Left lung (tissue), 4 donors: ENCODE measurements at regions not wholly inside any gene's neighbourhood (a gene's known extent, or its start where the extent isn't known, plus 50 kb on each side); places are given as distances from the start of the nearest gene placed in this dataset.
A peak's percentile ranks its signal among the peaks of the same experiment; 100 is the strongest.

ENCODE experiments used
- ATAC-seq: fragments of 200-7000 bp; cut with Tn5 transposase; one replicate; pipeline ENCODE4 v1.9.1; 2020; ENCODE audit warnings: moderate library complexity
- DNase-seq, 4 donors: peaks; one replicate each; pipeline ENCODE4 v3.0.0-alpha.2; 2013 to 2020
- H3K27ac ChIP-seq, 2 donors: fragments of 200-600 bp; sonication (generic) in 1 of 2; one replicate each; pipeline versions ENCODE4 v1.5.0 to v1.8.0; 2020 to 2021
- H3K27me3 ChIP-seq, 2 donors: fragments of 200-600 bp; sonication (generic) in 1 of 2; one replicate each; pipeline versions ENCODE4 v1.5.0 to v1.8.0; 2020 to 2021
- H3K36me3 ChIP-seq, 2 donors: fragments of 200-600 bp; sonication (generic) in 1 of 2; one replicate each; pipeline versions ENCODE4 v1.5.0 to v1.8.0; 2020 to 2021
- H3K4me1 ChIP-seq, 2 donors: fragments of 200-600 bp; one replicate each; pipeline ENCODE4 v1.8.0; 2021
- H3K4me3 ChIP-seq, 2 donors: fragments of 200-600 bp; sonication (generic) in 1 of 2; one replicate each; pipeline versions ENCODE4 v1.5.0 to v1.8.0; 2020 to 2021; ENCODE audit warnings: mild to moderate bottlenecking in 1 of 2
- H3K9me3 ChIP-seq, 2 donors: fragments of 200-600 bp; sonication (generic) in 1 of 2; one replicate each; pipeline versions ENCODE4 v1.5.0 to v1.8.0; 2020 to 2021
- intact Hi-C, 2 donors: fragments of 100-400 bp; cut with DNase I; formaldehyde crosslinking; loops; one replicate each; pipeline versions ENCODE4 v1.11.2 to v1.14.2; 2022
- TF ChIP-seq, protein P1 (sequence below), 2 donors: fragments of 200-600 bp; sonication (generic) in 1 of 2; IDR thresholded peaks; one replicate each; pipeline versions ENCODE4 v1.5.0 to v1.8.0; 2021; ENCODE audit warnings: antibody characterized with exemption in 2 of 2
- donor health status: DM: no; HTN: yes; CAD: no.
- donor health status: DM: no; HTN: no; CAD: no.

DNA sequence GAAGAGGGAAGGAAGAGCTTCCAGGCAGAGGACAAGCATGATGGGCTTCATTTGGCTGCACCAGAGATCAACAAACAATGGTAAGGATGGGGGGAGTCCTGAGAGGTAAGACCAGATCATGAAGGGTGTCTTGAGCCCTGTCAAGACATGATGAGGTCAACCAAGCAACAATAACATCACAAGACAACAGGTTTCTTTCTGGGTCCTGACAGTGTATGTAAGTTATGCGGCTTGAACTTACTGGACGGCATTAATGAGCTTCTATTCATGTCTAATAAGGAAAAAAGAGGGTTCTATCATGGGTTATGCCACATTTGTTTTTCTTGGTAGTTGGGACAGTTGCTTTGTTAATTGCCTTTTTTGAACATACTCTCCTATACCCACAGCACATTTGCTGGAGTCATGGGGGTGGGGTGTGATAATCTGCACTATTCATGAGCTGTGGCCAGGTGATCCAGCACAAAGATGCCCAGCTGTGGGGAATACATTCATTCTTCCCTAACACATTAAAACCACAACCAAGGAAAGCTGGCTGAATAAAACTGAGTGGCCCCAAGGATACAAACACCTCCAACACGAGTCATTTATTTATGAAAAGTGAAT is 168.8 kb upstream of the KLF14 start:
- no peak for ATAC-seq
- Histone ChIP-seq H3K27ac (peak overlapping the region; percentile 66 to 78), H3K27me3 (no peaks in the 10 kb centered on the region), H3K36me3 (peaks cover 0 to 63% of the 10 kb centered on the region in 2 donors), H3K4me1 (peaks cover 21 to 91% of the 10 kb centered on the region in 2 donors), H3K4me3 (no peak overlapping the region), H3K9me3 (no peaks in the 10 kb centered on the region)
- DNase-seq = no peak
- intact Hi-C loops = no loop called here
- TF ChIP-seq, protein P1, sequence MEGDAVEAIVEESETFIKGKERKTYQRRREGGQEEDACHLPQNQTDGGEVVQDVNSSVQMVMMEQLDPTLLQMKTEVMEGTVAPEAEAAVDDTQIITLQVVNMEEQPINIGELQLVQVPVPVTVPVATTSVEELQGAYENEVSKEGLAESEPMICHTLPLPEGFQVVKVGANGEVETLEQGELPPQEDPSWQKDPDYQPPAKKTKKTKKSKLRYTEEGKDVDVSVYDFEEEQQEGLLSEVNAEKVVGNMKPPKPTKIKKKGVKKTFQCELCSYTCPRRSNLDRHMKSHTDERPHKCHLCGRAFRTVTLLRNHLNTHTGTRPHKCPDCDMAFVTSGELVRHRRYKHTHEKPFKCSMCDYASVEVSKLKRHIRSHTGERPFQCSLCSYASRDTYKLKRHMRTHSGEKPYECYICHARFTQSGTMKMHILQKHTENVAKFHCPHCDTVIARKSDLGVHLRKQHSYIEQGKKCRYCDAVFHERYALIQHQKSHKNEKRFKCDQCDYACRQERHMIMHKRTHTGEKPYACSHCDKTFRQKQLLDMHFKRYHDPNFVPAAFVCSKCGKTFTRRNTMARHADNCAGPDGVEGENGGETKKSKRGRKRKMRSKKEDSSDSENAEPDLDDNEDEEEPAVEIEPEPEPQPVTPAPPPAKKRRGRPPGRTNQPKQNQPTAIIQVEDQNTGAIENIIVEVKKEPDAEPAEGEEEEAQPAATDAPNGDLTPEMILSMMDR (IDR thresholded peaks at IDR 0.05) = no peak

DNA sequence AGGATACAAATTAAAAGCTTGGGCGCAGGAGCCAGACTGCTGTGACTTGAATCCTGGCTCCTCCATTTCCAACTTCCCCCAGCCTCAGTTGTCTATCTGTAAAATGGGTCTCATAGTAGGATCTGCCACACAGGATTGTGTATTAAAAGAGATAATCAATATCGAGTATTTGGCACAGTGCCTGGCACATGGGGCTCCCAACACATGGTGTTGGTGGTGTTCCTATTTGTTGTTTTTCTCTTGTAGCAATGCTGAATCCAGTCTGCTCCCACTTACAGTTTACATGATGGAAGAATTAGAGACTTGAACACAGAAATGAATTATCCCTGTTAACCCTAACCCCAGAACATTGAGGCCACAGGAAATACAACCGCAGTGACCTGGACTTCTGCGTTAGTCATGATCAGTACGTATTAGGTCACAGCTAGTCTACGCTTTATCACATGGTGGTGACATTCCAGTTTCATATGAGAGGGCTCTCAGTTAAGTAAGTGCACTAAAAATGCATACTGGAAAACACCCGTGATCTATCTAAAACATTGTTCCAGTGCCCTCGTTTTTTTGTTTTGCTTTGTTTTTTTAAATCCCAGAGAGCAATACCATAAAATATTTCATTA is 169.5 kb upstream of the KLF14 start:
- intact Hi-C loops = no loop called here
- Histone ChIP-seq H3K4me3 (no peak overlapping the region), H3K27ac (peak overlapping the region; percentile 66 to 78), H3K27me3 (no peaks in the 10 kb centered on the region), H3K36me3 (peaks cover 0 to 57% of the 10 kb centered on the region in 2 donors), H3K9me3 (no peaks in the 10 kb centered on the region), H3K4me1 (peaks cover 21 to 89% of the 10 kb centered on the region in 2 donors)
- TF ChIP-seq, protein P1 (IDR thresholded peaks at IDR 0.05) = no peak
- DNase-seq (no peak), ATAC-seq (peak; percentile 49)

DNA sequence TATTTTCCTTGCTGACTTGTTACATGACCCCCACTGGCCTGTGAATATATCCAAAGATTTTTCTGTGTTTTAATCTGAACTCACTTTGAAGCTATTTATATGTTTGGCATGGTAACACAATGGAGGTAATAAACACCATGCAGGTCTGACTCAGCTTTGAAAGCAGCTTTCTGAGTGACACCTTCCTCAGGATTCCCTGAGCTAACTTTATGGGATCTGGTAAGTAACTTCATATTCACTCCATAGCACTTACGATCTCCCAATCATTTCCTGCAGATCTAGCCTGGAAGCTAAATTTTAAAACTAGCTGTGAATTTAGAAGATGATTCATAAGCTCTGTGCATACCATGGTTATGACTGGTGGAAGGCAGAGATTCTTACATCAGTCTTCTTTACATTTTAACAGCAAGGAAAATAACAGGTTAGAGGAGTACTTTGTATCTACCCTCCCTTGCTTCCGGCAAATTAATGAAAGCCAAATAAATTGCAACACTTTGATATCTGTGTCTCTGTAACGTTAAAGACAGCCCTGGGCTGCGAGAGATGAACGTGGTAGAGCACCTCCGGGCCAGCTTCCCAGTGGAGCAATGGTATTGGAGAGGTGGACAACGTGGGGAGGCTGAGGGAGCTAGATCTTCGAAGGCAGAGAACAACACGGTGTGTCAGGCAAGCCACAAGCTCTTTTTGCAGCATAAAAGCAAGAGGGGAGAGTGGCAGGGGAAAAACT is 170.2 kb upstream of the KLF14 start:
- TF ChIP-seq, protein P1 (IDR thresholded peaks at IDR 0.05) = no peak
- Histone ChIP-seq H3K27ac (peak overlapping the region; percentile 66 to 78), H3K4me1 (peaks cover 21 to 89% of the 10 kb centered on the region in 2 donors), H3K9me3 (no peaks in the 10 kb centered on the region), H3K27me3 (no peaks in the 10 kb centered on the region), H3K4me3 (no peak overlapping the region), H3K36me3 (peaks cover 0 to 50% of the 10 kb centered on the region in 2 donors)
- intact Hi-C loops = no loop called here
- no peak for DNase-seq
- peak; percentile 8 for ATAC-seq

DNA sequence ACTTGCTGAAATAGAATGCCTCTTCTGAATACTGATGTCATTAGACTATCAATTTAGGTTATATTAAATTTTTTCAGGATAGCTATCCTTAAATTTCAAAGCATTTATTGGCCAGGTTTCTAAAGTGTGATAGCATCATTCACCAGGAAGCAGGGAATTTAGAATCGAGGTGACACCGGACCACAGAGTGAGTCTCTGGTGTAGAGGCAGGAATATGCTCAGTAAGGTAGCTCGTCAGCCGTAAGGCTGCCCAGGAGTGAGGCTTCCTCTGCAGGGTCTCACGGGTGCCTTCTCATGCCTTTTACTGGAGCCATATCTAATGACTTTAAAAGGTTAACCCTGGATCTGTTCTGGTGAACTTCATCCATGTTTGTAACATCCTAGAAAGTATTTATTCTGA is 170.8 kb upstream of the KLF14 start:
- H3K9me3 ChIP-seq = no peaks in the 10 kb centered on the region
- no peak for ATAC-seq
- no peak overlapping the region for H3K4me3 ChIP-seq
- H3K27me3 ChIP-seq = no peaks in the 10 kb centered on the region
- DNase-seq = no peak
- TF ChIP-seq, protein P1 (IDR thresholded peaks at IDR 0.05) = no peak
- intact Hi-C loops = no loop called here
- peak overlapping the region; percentile 66 to 78 for H3K27ac ChIP-seq
- H3K36me3 ChIP-seq = peaks cover 0 to 44% of the 10 kb centered on the region in 2 donors
- H3K4me1 ChIP-seq = peaks cover 24 to 89% of the 10 kb centered on the region in 2 donors

DNA sequence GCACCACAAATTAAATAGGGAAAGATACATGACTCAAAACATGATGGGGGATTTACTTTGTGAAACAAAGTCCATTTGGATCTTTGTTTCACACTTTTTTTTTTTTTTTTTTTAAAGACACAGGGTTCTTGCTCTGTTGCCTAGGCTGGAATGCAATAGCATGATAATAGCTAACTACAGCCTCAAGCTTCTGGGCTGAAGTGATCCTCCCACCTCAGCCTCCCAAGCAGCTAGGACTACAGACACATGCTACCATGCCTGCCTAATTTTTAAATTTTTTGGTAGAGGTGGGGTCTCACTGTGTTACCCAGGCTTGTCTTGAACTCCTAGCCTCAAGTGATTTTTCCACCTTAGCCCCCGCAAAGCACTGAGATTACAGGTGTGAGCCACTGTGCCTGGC is 172.6 kb upstream of the KLF14 start:
- intact Hi-C loops = no loop called here
- Histone ChIP-seq H3K9me3 (no peaks in the 10 kb centered on the region), H3K4me1 (peaks cover 16 to 88% of the 10 kb centered on the region in 2 donors), H3K27ac (peak overlapping the region in 1 of 2 donors; percentile 78), H3K27me3 (no peaks in the 10 kb centered on the region), H3K36me3 (peaks cover 0 to 33% of the 10 kb centered on the region in 2 donors), H3K4me3 (no peak overlapping the region)
- TF ChIP-seq, protein P1 (IDR thresholded peaks at IDR 0.05) = no peak
- no peak for ATAC-seq
- no peak for DNase-seq
